Activated gamma-delta T cell treated with anti-CD3 and anti-CD28 coated beads, Interleukin-2, amount 50 U/mL, for 16 hours (primary cell): ENCODE measurements at regions not wholly inside any gene's neighbourhood (a gene's known extent, or its start where the extent isn't known, plus 50 kb on each side); places are given as distances from the start of the nearest gene placed in this dataset.

Experiments
- DNase-seq: peaks from one replicate; pipeline ENCODE4 v3.0.0-alpha.2; 2020; ENCODE audit warnings: low read depth

- DNase-seq = no peak
Measured at GRCh38 chr22:49154433-49154832, 673.2 kb downstream of the BRD1 start.

GRCh38 chr22:49153921-49154320 is 673.8 kb downstream of the BRD1 start:
- no peak for DNase-seq

- DNase-seq = no peak
Measured at GRCh38 chr22:49152939-49153770, 674.5 kb downstream of the BRD1 start.

GRCh38 chr22:49152127-49152938 is 675.3 kb downstream of the BRD1 start:
- no peak for DNase-seq

- DNase-seq = no peak
Measured at GRCh38 chr22:49151256-49152126, 676.2 kb downstream of the BRD1 start.

- no peak for DNase-seq
Measured at GRCh38 chr22:49150801-49151221, 676.9 kb downstream of the BRD1 start.

GRCh38 chr22:49149721-49150608 is 677.7 kb downstream of the BRD1 start:
- no peak for DNase-seq

- no peak for DNase-seq
Measured at GRCh38 chr22:49148895-49149418, 678.7 kb downstream of the BRD1 start.

GRCh38 chr22:49147617-49148175 is 680.0 kb downstream of the BRD1 start:
- no peak for DNase-seq

GRCh38 chr22:49147171-49147570 is 680.5 kb downstream of the BRD1 start:
- no peak for DNase-seq

GRCh38 chr22:49146511-49146910 is 681.2 kb downstream of the BRD1 start:
- no peak for DNase-seq

GRCh38 chr22:49143812-49144211 is 683.9 kb downstream of the BRD1 start:
- no peak for DNase-seq

- no peak for DNase-seq
Measured at GRCh38 chr22:49142891-49143290, 684.8 kb downstream of the BRD1 start.

GRCh38 chr22:49142296-49142695 is 685.4 kb downstream of the BRD1 start:
- no peak for DNase-seq

GRCh38 chr22:49141761-49142160 is 685.9 kb downstream of the BRD1 start:
- no peak for DNase-seq

GRCh38 chr22:49140911-49141665 is 686.6 kb downstream of the BRD1 start:
- DNase-seq = no peak

- DNase-seq = no peak
Measured at GRCh38 chr22:49139492-49140151, 688.1 kb downstream of the BRD1 start.

GRCh38 chr22:49138250-49138790 is 689.4 kb downstream of the BRD1 start:
- no peak for DNase-seq
